GM21825 (cell line): ENCODE measurements at regions not wholly inside any gene's neighbourhood (a gene's known extent, or its start where the extent isn't known, plus 50 kb on each side); places are given as distances from the start of the nearest gene placed in this dataset.
"Not testable (repeated sequence)": the region's sequence is repeated elsewhere in the genome, so short reads cannot be mapped to it uniquely, and the experiment has no call there.

ENCODE experiments used
- ATAC-seq: cut with Tn5 transposase; IDR thresholded peaks from one replicate; pipeline ENCODE4 v1.9.1; 2021; ENCODE audit warnings: mild to moderate bottlenecking, moderate library complexity; ENCODE audit not compliant: unreplicated experiment

DNA sequence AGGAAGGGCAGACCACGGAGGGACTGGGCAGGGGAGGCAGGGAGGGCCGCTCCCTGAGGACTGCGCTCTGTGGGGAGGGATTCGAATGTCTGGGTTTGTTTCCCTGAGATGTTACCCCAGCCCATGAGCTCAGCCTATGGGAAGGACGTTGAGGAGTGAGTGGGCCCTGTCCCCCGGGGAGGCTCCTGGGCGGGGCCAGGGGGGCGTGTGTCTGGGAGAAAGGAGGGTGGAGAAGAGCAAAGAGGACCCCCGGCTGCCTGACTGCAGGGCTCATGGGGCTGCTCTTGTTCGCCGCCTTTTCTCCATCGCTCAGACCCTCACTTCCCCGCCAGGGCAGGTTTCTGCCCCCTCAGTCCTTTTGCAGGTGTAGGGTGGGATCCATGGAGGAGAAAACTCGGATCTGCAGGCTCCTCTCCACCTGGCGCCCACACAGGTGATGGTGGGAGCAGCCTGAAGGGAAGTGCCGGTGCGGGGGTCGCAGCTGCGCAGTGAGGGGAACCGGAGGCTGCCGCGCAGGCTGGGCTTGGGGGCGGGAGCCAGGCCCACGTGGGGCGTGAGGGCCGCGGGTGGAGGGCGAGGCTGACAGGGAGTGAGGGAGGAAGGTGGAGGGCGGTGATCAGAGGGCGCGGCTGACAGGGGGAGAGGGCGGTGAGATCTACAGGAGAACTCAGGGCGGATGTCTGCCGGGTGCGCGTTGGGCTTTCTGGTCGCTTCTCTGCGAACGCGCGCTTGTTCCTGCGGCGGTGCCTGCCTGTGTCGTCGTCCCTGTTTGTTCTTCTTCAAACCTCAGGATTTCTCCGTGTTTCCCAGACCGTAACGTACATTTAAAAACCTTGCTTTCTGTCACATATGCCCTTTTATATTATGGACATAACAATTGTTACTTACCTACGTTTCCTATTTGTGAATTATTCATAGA lies 198.2 kb upstream of the NPAP1 start:
- not testable (repeated sequence) for ATAC-seq

DNA sequence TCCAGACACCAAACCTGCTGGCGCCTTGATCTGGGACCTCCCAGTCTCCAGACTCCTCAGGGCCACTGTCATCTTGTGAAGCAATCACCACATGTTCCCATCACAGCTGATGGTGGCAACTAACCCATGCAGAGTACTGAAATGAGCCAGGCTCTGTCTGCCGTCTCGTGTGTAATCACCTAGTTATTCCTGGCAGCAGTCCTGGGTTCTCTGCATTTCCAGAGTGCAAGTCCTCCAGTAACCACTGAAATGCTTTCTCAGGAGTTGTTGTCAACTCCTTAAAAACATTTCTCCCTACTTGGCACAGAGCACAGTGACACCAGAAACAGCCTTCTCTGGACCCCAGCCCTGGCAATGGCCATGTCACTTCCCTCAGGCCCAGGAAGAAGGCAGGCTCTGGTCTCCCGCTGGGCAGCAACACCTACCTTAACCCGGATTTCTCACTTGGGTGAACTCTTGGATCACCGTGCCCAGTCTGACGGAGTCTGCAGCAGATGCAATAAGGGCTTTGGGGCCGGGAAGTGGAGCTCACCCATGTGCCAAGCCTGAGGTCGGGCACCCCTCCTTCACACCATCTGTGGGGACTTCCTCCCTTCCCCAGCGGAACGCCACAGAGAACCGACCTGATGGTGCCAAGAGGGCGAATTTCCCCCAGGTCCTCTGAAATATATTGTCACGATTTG lies 189.5 kb upstream of the NPAP1 start:
- not testable (repeated sequence) for ATAC-seq

DNA sequence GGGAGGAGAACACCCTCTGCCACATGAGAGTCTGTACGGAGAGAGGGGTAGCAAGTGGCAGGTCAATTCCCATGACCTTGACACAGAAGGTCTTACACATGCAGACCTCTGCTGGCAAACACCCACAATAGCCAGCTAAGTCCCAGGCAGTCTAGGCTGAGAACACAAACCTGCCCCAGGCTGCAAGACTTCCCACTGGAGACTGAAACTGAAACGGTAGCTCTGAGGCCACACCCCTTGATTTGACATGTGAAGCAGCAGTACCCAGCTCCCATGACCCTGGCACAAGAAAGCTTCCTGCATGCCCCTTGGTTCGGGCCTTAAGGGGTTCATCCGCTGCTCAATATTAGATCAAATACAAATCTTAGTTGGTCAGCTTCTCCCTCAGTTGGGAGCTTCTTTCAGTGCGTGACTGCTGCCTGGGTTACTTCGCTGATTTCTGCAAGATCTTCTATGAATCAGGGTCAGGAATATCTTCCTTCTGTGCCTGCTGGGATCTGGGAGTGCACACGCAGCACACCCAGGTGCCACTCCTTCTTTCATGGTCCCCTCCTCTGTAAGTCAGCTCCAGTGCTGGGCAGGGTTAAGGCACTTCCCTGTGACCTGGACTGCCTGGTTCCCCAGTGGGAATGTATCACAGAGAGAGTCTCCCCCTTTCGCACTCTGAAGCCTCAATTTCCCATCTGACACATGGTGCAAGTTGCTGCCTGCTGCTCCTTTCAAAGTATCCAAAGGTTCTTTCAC lies 187.2 kb upstream of the NPAP1 start:
- not testable (repeated sequence) for ATAC-seq

DNA sequence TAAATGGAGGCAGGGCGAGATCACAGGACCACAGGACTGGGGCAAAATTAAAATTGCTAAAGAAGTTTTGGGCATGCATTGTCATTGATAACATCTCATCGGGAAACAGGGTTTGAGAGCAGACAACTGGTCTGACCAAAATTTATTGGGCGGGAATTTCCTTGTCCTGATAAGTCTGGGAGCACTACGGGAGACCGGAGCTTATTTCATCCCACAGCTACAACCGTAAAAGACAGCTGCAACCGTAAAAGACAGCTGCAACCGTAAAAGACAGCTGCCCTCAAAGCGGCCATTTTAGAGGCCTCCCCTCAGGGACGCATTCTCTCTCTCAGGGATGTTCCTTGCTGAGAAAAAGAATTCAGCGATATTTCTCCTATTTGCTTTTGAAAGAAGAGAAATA lies 170.4 kb upstream of the NPAP1 start:
- not testable (repeated sequence) for ATAC-seq

DNA sequence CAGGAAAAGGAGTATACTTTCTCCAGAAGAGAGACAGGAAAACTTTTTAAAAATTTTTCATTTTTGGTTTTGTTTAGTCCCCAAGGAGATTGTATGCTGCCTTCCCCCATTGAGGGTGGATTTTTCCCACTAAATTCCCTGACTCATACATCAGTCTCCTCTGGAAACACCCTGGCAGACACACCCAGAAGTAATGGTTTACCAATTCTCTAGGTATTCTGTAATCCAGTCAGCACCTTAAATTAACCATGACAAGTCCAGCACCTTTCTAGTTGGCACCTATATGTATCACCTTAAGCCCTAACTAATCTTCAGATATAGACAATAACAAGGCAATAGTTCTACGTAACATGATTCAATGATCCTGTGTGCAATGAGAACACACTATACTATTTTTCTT lies 165.9 kb upstream of the NPAP1 start:
- ATAC-seq: not testable (repeated sequence)

DNA sequence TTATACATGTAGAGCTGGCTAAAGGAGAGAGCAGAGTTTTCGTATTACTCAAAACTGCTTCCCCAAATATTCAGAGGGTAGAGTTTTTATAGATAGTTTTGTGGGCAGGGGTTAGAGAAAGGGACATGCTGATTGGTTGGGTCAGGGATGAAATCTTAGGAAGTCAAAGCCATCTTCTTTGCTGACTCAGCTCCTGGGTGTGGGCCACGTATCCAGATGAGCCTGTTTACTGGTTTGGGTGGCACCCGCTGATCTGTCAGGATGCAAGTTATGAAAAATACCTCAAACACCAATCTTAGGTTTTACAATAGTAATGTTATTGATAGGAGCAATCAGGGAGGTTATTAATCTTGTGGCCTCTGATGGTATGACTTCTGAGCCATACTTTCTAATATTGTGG lies 164.0 kb upstream of the NPAP1 start:
- not testable (repeated sequence) for ATAC-seq

DNA sequence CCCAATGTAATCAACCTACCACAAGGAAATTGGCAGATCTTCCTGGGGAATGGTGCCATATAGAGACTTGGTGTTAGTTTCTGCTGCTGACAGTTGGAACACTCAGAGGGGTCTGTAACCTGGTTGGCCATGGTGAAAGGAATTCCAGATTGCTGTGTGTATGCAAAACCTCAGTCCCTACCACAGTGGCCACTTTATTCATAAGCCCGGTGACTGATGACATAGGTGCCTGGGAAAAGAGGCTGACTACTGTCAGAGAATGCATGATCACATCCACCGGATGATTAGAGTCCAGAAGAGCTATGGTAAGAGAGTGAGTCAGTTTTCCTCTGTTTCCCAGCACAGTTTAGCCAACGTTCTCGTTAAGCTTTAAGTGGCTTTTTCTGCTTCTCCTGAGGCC lies 156.8 kb upstream of the NPAP1 start:
- not testable (repeated sequence) for ATAC-seq

DNA sequence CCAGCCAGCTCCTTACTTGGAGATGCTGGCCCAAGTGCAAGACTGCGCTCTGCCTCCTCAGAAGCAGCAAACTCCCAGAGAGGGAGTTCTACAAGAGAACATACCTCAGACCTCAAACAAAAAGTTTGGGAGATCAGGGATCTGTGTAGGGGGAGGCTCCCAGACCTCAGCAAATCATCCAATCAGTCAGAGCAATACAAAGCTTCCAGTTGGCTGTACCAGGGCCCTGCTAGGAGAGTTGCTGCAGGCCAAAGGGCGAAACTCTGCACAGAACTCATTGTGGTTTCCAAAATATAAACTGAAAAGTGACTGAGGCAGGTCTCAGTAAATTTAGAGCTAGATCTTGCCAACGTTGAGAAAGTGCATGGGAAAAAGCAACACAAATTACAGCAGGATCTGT lies 144.3 kb upstream of the NPAP1 start:
- ATAC-seq: not testable (repeated sequence)

DNA sequence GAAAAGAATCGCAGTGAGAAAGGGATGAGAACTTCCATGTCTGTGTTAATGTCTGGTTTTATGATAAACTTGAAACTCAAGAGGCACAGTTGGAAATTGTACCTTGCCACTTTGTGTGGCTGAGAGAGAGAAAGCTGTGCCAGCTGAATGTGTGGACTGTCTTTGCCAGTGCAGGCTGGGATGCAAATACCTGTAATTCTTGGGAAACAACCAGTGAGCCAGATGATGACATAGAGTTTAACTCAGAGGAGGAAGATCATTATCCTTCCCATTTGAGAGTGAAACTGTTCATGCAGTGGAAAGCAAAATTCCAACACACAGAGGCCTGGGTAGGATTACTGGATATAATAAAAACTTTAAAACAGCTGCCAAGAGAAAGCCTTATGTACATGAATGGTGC lies 141.5 kb upstream of the NPAP1 start:
- not testable (repeated sequence) for ATAC-seq

DNA sequence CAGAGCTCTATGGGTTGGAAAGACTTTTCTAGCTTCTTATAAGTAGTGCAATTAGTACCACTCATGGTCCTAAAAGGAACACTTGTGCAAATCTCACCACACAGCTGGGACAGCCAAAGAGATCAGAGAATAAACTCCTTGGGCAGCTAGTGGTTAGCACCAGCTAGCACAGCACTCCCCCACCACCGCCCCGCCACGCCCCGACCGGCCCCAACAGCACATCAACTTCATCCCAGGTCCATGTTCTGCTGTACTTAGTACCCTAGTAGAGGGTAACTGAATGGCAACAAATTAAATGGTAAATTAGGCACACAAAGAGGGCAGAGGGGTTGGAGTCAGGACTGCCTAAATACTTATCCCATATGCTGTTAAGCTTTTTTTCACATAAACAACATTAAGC lies 118.3 kb upstream of the NPAP1 start:
- not testable (repeated sequence) for ATAC-seq

DNA sequence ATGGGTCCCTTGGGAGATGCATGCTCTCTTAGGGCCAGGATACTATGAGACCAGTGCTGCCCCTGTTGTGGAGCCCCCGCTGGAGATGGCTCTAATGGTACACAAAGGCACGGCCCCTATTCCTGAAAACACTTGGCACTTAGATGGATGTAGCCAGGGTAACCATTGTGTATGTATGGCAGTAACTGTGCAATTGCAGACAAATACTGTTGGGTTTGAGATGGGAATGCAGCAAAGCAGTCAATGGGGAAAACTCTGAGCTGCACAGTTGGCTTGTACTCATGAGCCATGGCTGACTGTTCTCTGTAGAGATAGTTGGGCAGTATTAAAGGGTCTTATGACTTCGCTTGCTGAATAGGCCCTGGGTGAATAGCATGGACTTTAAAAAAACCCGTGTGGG lies 67.9 kb upstream of the NPAP1 start:
- no peak for ATAC-seq

DNA sequence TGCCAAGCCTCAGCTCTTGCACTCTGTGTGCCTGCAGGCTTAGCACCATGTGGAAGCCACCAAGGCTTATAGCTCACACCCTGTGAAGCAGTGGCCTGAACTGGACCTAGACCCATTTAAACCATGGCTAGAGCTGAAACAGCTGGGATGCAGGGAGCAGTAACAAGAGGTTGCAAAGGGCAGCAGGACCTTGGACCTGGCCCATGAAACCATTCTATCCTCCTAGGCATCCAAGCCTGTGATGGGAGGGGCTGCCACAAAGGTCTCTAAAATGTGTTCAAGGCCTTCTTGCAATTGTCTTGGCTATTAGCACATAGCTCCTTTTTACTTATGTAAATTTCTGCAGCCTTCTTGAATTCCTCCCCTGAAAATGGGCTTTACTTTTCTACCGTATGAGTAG lies 57.9 kb upstream of the NPAP1 start:
- ATAC-seq: no peak

DNA sequence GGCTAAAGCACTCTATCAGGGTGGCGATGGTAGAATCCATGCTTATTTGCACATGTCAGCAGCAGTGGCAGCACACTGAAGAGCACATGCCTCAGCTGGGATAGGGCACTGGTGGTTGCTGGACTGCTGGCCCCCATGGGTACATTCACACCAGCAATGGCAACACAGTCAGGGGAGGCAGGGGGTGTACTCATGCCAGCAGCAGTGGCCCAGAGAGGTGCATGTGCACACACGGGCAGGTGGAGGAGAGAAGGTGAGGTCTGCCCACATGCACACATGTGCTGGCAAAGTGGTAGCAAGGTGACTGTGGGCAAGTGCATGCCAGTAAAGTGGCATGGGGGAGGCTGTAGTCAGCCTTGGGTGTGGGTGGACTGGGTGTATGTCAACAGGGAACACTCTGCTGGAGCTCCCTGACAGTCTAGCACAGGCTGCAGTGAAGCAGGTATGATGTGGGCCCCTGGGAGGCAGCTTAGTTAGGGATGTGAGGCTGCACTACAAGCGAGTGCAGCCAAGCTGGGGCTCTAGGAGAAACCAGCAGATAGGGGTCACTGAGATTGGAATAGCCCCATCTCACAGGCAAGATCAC lies 53.9 kb upstream of the NPAP1 start:
- no peak for ATAC-seq
